Trophoblast cell (in vitro differentiated cells and primary cell): ENCODE measurements at regions not wholly inside any gene's neighbourhood (a gene's known extent, or its start where the extent isn't known, plus 50 kb on each side); places are given as distances from the start of the nearest gene placed in this dataset.

ENCODE experiments used
- DNase-seq, 2 donors: peaks; one replicate each; pipeline ENCODE4 v3.0.0-alpha.2; 2016
- H2AFZ ChIP-seq: 2 replicates; pipeline ENCODE4 v1.6.1; 2013; ENCODE audit warnings: low read length, moderate library complexity, mild to moderate bottlenecking; ENCODE audit not compliant: insufficient read depth, poor library complexity
- H2AK5ac ChIP-seq: 2 replicates; pipeline ENCODE4 v1.6.1; 2013; ENCODE audit warnings: mild to moderate bottlenecking, low read length
- H2BK120ac ChIP-seq: 2 replicates; pipeline ENCODE4 v1.6.1; 2013; ENCODE audit warnings: low read length, mild to moderate bottlenecking, moderate library complexity; ENCODE audit not compliant: insufficient read depth, poor library complexity
- H2BK12ac ChIP-seq: 2 replicates; pipeline ENCODE4 v1.6.1; 2013; ENCODE audit warnings: mild to moderate bottlenecking, low read length, moderate library complexity
- H2BK5ac ChIP-seq: 2 replicates; pipeline ENCODE4 v1.6.1; 2013; ENCODE audit warnings: low read length, low read depth, moderate library complexity, mild to moderate bottlenecking; ENCODE audit not compliant: poor library complexity
- H3K14ac ChIP-seq: 2 replicates; pipeline ENCODE4 v1.6.1; 2013; ENCODE audit warnings: mild to moderate bottlenecking, low read length
- H3K18ac ChIP-seq: 2 replicates; pipeline ENCODE4 v1.6.1; 2013; ENCODE audit warnings: mild to moderate bottlenecking, low read length
- H3K23ac ChIP-seq: 2 replicates; pipeline ENCODE4 v1.6.1; 2013; ENCODE audit warnings: low read length
- H3K27ac ChIP-seq: 2 replicates; pipeline ENCODE4 v1.5.1; 2013; ENCODE audit warnings: low read depth, mild to moderate bottlenecking, inconsistent platforms, low read length, moderate library complexity
- H3K27me3 ChIP-seq: 2 replicates; pipeline ENCODE4 v1.6.1; 2013; ENCODE audit warnings: inconsistent platforms, mild to moderate bottlenecking, low read length, moderate library complexity; ENCODE audit not compliant: insufficient read depth
- H3K36me3 ChIP-seq, 2 experiments: 1 replicate in 1 of 2; 2 replicates in 1 of 2; pipeline ENCODE4 v1.6.1; 2013; ENCODE audit warnings: low read length in 2 of 2, mild to moderate bottlenecking in 2 of 2, moderate library complexity in 1 of 2; ENCODE audit not compliant: insufficient read depth in 2 of 2, control insufficient read depth in 1 of 2
- H3K4ac ChIP-seq: 2 replicates; pipeline ENCODE4 v1.6.1; 2013; ENCODE audit warnings: low read depth, mild to moderate bottlenecking, low read length, moderate library complexity
- H3K4me1 ChIP-seq, 2 experiments: 1 replicate in 1 of 2; 2 replicates in 1 of 2; pipeline ENCODE4 v1.6.1; 2013; ENCODE audit warnings: low read length in 2 of 2, mild to moderate bottlenecking in 2 of 2, moderate library complexity in 1 of 2; ENCODE audit not compliant: insufficient read depth in 2 of 2, control insufficient read depth in 1 of 2
- H3K4me2 ChIP-seq: 2 replicates; pipeline ENCODE4 v1.6.1; 2013; ENCODE audit warnings: inconsistent platforms, mild to moderate bottlenecking, low read length, moderate library complexity
- H3K4me3 ChIP-seq: 2 replicates; pipeline ENCODE4 v1.5.1; 2013; ENCODE audit warnings: mild to moderate bottlenecking, low read depth, low read length, inconsistent platforms
- H3K79me1 ChIP-seq: one replicate; pipeline ENCODE4 v1.6.1; 2013; ENCODE audit warnings: low read length
- H3K79me2 ChIP-seq: 2 replicates; pipeline ENCODE4 v1.6.1; 2013; ENCODE audit warnings: low read length, mild to moderate bottlenecking; ENCODE audit not compliant: control insufficient read depth, insufficient read depth, poor library complexity
- H3K9ac ChIP-seq: 2 replicates; pipeline ENCODE4 v1.6.1; 2013; ENCODE audit warnings: mild to moderate bottlenecking, low read length
- H3K9me3 ChIP-seq: 2 replicates; pipeline ENCODE4 v1.6.1; 2013; ENCODE audit warnings: low read depth, mild to moderate bottlenecking, control low read depth, inconsistent platforms, low read length; ENCODE audit not compliant: insufficient read depth
- H4K12ac ChIP-seq: 2 replicates; pipeline ENCODE4 v1.6.1; 2013; ENCODE audit warnings: low read depth, mild to moderate bottlenecking, low read length, moderate library complexity
- H4K8ac ChIP-seq: 2 replicates; pipeline ENCODE4 v1.6.1; 2013; ENCODE audit warnings: low read depth, mild to moderate bottlenecking, low read length, moderate library complexity
- H4K91ac ChIP-seq: one replicate; pipeline ENCODE4 v1.6.1; 2013; ENCODE audit warnings: low read depth, mild to moderate bottlenecking, low read length, moderate library complexity
- WGBS: extraction: QIAGEN DNeasy Blood & Tissue Kit; methylation state at CpG from one replicate; pipeline ENCODE4 v1.1.7; 2013; ENCODE audit warnings: missing lambda C conversion rate; ENCODE audit not compliant: insufficient read length, insufficient coverage; ENCODE audit errors: extremely low coverage; 5-methylcytosine and 5-hydroxymethylcytosine counted together

GRCh38 chr20:24871480-24872213 lies 77.4 kb upstream of the CST7 start:
- no peak overlapping the region for H3K23ac ChIP-seq
- H2AFZ ChIP-seq, result no peak overlapping the region
- H3K9ac ChIP-seq, result no peak overlapping the region
- H3K4ac ChIP-seq, result no peak overlapping the region
- H2BK12ac ChIP-seq, result no peak overlapping the region
- no peaks in the 10 kb centered on the region for H3K36me3 ChIP-seq
- no peak overlapping the region for H2BK5ac ChIP-seq
- H2AK5ac ChIP-seq, result no peak overlapping the region
- H2BK120ac ChIP-seq, result no peak overlapping the region
- H3K27me3 ChIP-seq, result no peaks in the 10 kb centered on the region
- no peaks in the 10 kb centered on the region for H3K79me1 ChIP-seq
- H3K4me3 ChIP-seq, result no peak overlapping the region
- no peak overlapping the region for H4K8ac ChIP-seq
- no peak overlapping the region for H3K14ac ChIP-seq
- no peak overlapping the region for H3K18ac ChIP-seq
- H3K27ac ChIP-seq, result no peak overlapping the region
- H4K91ac ChIP-seq, result no peak overlapping the region
- no peaks in the 10 kb centered on the region for H3K79me2 ChIP-seq
- H4K12ac ChIP-seq, result no peak overlapping the region
- H3K9me3 ChIP-seq, result peaks cover 14% of the 10 kb centered on the region
- no peak overlapping the region for H3K4me2 ChIP-seq
- no peaks in the 10 kb centered on the region for H3K4me1 ChIP-seq
- no peak for DNase-seq
- WGBS, result no CpG with 5 or more reads among the region's 13 CpGs

GRCh38 chr20:24872291-24873024 lies 76.6 kb upstream of the CST7 start:
- H3K4me3 ChIP-seq, result no peak overlapping the region
- no peak overlapping the region for H4K91ac ChIP-seq
- no peak overlapping the region for H3K9ac ChIP-seq
- no peak overlapping the region for H4K12ac ChIP-seq
- H3K79me1 ChIP-seq, result no peaks in the 10 kb centered on the region
- H3K18ac ChIP-seq, result no peak overlapping the region
- H2AFZ ChIP-seq, result no peak overlapping the region
- no peak for DNase-seq
- no peak overlapping the region for H3K4me2 ChIP-seq
- no peak overlapping the region for H3K14ac ChIP-seq
- no peak overlapping the region for H2AK5ac ChIP-seq
- no peak overlapping the region for H2BK5ac ChIP-seq
- no peaks in the 10 kb centered on the region for H3K4me1 ChIP-seq
- H3K27ac ChIP-seq, result no peak overlapping the region
- H3K79me2 ChIP-seq, result no peaks in the 10 kb centered on the region
- H3K4ac ChIP-seq, result no peak overlapping the region
- H2BK12ac ChIP-seq, result no peak overlapping the region
- no peaks in the 10 kb centered on the region for H3K36me3 ChIP-seq
- peaks cover 11% of the 10 kb centered on the region for H3K9me3 ChIP-seq
- H2BK120ac ChIP-seq, result no peak overlapping the region
- no peaks in the 10 kb centered on the region for H3K27me3 ChIP-seq
- H4K8ac ChIP-seq, result no peak overlapping the region
- no peak overlapping the region for H3K23ac ChIP-seq
- no CpG with 5 or more reads among the region's 12 CpGs for WGBS

- no peak overlapping the region for H2BK120ac ChIP-seq
- H4K8ac ChIP-seq, result no peak overlapping the region
- H3K79me2 ChIP-seq, result no peaks in the 10 kb centered on the region
- no peak overlapping the region for H3K4me3 ChIP-seq
- no peak overlapping the region for H2AK5ac ChIP-seq
- H3K79me1 ChIP-seq, result no peaks in the 10 kb centered on the region
- no peak overlapping the region for H3K27ac ChIP-seq
- no peak for DNase-seq
- peaks cover 9% of the 10 kb centered on the region for H3K9me3 ChIP-seq
- no peak overlapping the region for H3K4ac ChIP-seq
- no peak overlapping the region for H4K91ac ChIP-seq
- WGBS, result no CpG with 5 or more reads among the region's 26 CpGs
- H3K23ac ChIP-seq, result no peak overlapping the region
- H2AFZ ChIP-seq, result no peak overlapping the region
- H2BK5ac ChIP-seq, result no peak overlapping the region
- no peak overlapping the region for H3K4me2 ChIP-seq
- H3K4me1 ChIP-seq, result no peaks in the 10 kb centered on the region
- H3K14ac ChIP-seq, result no peak overlapping the region
- no peak overlapping the region for H3K18ac ChIP-seq
- no peak overlapping the region for H3K9ac ChIP-seq
- no peaks in the 10 kb centered on the region for H3K27me3 ChIP-seq
- no peak overlapping the region for H4K12ac ChIP-seq
- H3K36me3 ChIP-seq, result no peaks in the 10 kb centered on the region
- no peak overlapping the region for H2BK12ac ChIP-seq
Observed at GRCh38 chr20:24873025-24873620, 75.9 kb upstream of the CST7 start.

- H2AK5ac ChIP-seq, result no peak overlapping the region
- no peak overlapping the region for H3K4ac ChIP-seq
- H3K79me1 ChIP-seq, result no peaks in the 10 kb centered on the region
- no peak overlapping the region for H2AFZ ChIP-seq
- no peak overlapping the region for H3K4me3 ChIP-seq
- H3K79me2 ChIP-seq, result no peaks in the 10 kb centered on the region
- H3K23ac ChIP-seq, result no peak overlapping the region
- no peak overlapping the region for H2BK5ac ChIP-seq
- no peaks in the 10 kb centered on the region for H3K4me1 ChIP-seq
- no peak overlapping the region for H2BK120ac ChIP-seq
- no peak overlapping the region for H4K91ac ChIP-seq
- WGBS, result no CpG with 5 or more reads among the region's 7 CpGs
- no peak overlapping the region for H3K18ac ChIP-seq
- no peak overlapping the region for H4K8ac ChIP-seq
- no peak overlapping the region for H3K14ac ChIP-seq
- no peak overlapping the region for H3K9ac ChIP-seq
- H3K9me3 ChIP-seq, result peaks cover 4% of the 10 kb centered on the region
- no peak for DNase-seq
- H4K12ac ChIP-seq, result no peak overlapping the region
- H3K4me2 ChIP-seq, result no peak overlapping the region
- H2BK12ac ChIP-seq, result no peak overlapping the region
- no peaks in the 10 kb centered on the region for H3K27me3 ChIP-seq
- H3K27ac ChIP-seq, result no peak overlapping the region
- no peaks in the 10 kb centered on the region for H3K36me3 ChIP-seq
Observed at GRCh38 chr20:24875078-24875477, 74.0 kb upstream of the CST7 start.
